ENCODE measurements at regions not wholly inside any gene's neighbourhood (a gene's known extent, or its start where the extent isn't known, plus 50 kb on each side); places are given as distances from the start of the nearest gene placed in this dataset.

DNA sequence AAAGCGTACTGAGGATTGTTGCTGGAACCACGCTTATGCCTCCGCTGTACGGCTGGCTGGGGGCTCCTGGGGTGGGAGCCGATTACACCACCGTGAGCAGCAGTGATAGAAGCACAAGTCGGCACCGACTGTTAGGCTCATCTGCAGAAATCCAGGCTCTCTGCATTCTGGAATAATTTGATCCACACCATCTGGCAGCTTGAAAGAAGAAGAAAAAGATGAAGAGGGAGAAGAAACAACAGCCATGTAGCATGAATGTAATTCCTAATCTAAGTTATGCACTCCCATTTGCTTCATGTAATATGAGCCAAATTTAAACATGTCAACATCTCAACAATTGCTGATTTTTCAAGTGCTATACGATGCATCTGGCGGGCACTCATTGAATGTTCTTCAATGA lies 84.6 kb upstream of the DHX15 start:
- TF ChIP-seq, protein P1, sequence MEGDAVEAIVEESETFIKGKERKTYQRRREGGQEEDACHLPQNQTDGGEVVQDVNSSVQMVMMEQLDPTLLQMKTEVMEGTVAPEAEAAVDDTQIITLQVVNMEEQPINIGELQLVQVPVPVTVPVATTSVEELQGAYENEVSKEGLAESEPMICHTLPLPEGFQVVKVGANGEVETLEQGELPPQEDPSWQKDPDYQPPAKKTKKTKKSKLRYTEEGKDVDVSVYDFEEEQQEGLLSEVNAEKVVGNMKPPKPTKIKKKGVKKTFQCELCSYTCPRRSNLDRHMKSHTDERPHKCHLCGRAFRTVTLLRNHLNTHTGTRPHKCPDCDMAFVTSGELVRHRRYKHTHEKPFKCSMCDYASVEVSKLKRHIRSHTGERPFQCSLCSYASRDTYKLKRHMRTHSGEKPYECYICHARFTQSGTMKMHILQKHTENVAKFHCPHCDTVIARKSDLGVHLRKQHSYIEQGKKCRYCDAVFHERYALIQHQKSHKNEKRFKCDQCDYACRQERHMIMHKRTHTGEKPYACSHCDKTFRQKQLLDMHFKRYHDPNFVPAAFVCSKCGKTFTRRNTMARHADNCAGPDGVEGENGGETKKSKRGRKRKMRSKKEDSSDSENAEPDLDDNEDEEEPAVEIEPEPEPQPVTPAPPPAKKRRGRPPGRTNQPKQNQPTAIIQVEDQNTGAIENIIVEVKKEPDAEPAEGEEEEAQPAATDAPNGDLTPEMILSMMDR (IDR thresholded peaks at IDR 0.05; ENCODE audit: extremely low read depth, missing control alignments) = no peak
- no peak for DNase-seq (ENCODE audit: low spot score)

- DNase-seq (ENCODE audit: low spot score) = no peak
- TF ChIP-seq, protein P1 (IDR thresholded peaks at IDR 0.05; ENCODE audit: extremely low read depth, missing control alignments) = no peak
Measured at GRCh38 chr4:24669751-24670150, 85.4 kb upstream of the DHX15 start.

GRCh38 chr4:24671849-24672248 lies 87.5 kb upstream of the DHX15 start:
- TF ChIP-seq, protein P1 (IDR thresholded peaks at IDR 0.05; ENCODE audit: extremely low read depth, missing control alignments) = no peak
- DNase-seq (ENCODE audit: low spot score) = no peak

DNA sequence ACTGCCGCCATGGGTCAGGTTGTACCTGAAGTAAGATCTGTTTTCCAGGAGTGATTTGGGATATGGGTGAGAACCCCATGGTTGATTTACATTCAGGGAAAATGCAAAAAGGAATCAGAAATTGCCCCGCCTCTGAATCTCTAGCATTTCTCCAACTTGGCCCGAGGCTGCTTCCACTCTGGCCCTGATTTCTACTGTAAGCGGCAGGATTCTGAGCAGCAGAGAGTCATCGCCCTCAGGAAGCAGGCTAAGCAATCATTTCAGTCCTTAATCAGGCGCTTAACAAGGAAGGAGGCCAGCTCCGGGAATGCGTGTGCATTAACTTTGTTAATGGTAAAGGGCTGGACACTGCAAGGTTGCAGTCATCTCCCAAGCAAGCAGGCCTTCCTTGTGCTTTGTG lies 88.5 kb upstream of the DHX15 start:
- TF ChIP-seq, protein P1 (IDR thresholded peaks at IDR 0.05; ENCODE audit: extremely low read depth, missing control alignments) = no peak
- DNase-seq (ENCODE audit: low spot score) = no peak

- no peak for DNase-seq (ENCODE audit: low spot score)
- TF ChIP-seq, protein P1 (IDR thresholded peaks at IDR 0.05; ENCODE audit: extremely low read depth, missing control alignments) = no peak
Measured at GRCh38 chr4:24674279-24674678, 89.9 kb upstream of the DHX15 start.

- TF ChIP-seq, protein P1 (IDR thresholded peaks at IDR 0.05; ENCODE audit: extremely low read depth, missing control alignments) = no peak
- DNase-seq (ENCODE audit: low spot score) = no peak
Measured at GRCh38 chr4:24675721-24676389, 91.5 kb upstream of the DHX15 start.

- TF ChIP-seq, protein P1 (IDR thresholded peaks at IDR 0.05; ENCODE audit: extremely low read depth, missing control alignments) = no peak
- DNase-seq (ENCODE audit: low spot score) = no peak
Measured at GRCh38 chr4:24677909-24678308, 93.6 kb upstream of the DHX15 start.
